Liver (tissue), 8 donors: ENCODE measurements at regions not wholly inside any gene's neighbourhood (a gene's known extent, or its start where the extent isn't known, plus 50 kb on each side); places are given as distances from the start of the nearest gene placed in this dataset.

Source experiments
- DNase-seq: peaks from one replicate; pipeline ENCODE4 v3.0.0-alpha.2; 2017; ENCODE audit warnings: low spot score
- H3K27ac ChIP-seq, 2 donors: one replicate each; pipeline ENCODE4 v1.7.0; 2013; ENCODE audit warnings: inconsistent platforms in 2 of 2, low read length in 2 of 2, control low read depth in 1 of 2, low read depth in 1 of 2, mild to moderate bottlenecking in 1 of 2
- H3K27me3 ChIP-seq, 4 donors: one replicate each; pipeline versions ENCODE4 v1.6.1 to v1.7.0; 2013; ENCODE audit warnings: low read length in 3 of 4, inconsistent platforms in 1 of 4, mild to moderate bottlenecking in 1 of 4, moderate library complexity in 1 of 4; ENCODE audit not compliant: control insufficient read depth in 4 of 4, insufficient read depth in 4 of 4
- H3K36me3 ChIP-seq, 4 donors: one replicate each; pipeline versions ENCODE4 v1.6.1 to v1.7.0; 2013; ENCODE audit warnings: low read length in 3 of 4, mild to moderate bottlenecking in 3 of 4, low read depth in 1 of 4, moderate library complexity in 1 of 4; ENCODE audit not compliant: control insufficient read depth in 4 of 4, insufficient read depth in 3 of 4
- H3K4me1 ChIP-seq, 4 donors: one replicate each; pipeline versions ENCODE4 v1.6.1 to v1.7.0; 2013; ENCODE audit warnings: low read length in 3 of 4, mild to moderate bottlenecking in 3 of 4, moderate library complexity in 1 of 4; ENCODE audit not compliant: control insufficient read depth in 4 of 4, insufficient read depth in 4 of 4
- H3K4me3 ChIP-seq, 3 donors: one replicate each; pipeline versions ENCODE4 v1.6.1 to v1.7.0; 2013; ENCODE audit warnings: low read length in 3 of 3, control low read depth in 1 of 3, low read depth in 1 of 3, mild to moderate bottlenecking in 1 of 3
- H3K9ac ChIP-seq, 2 donors: one replicate each; pipeline ENCODE4 v1.7.0; 2013; ENCODE audit warnings: low read length in 2 of 2, mild to moderate bottlenecking in 2 of 2, moderate library complexity in 2 of 2, control low read depth in 1 of 2, low read depth in 1 of 2
- H3K9me3 ChIP-seq, 4 donors: one replicate each; pipeline versions ENCODE4 v1.6.1 to v1.7.0; 2013; ENCODE audit warnings: low read length in 3 of 4; ENCODE audit not compliant: control insufficient read depth in 4 of 4
- ATF3 ChIP-seq: IDR thresholded peaks from 2 replicates; pipeline ENCODE4 v1.6.1; 2016; ENCODE audit warnings: antibody characterized with exemption
- CTCF ChIP-seq: fragments of 150-350 bp; IDR thresholded peaks from 2 replicates; pipeline ENCODE4 v1.5.1; 2017; ENCODE audit warnings: improper control_type of control experiment, low read depth, low read length; ENCODE audit not compliant: missing input control
- EGR1 ChIP-seq, 2 donors: IDR thresholded peaks; 2 replicates each; pipeline ENCODE4 v1.6.1; 2016 to 2018; ENCODE audit warnings: antibody characterized with exemption in 2 of 2, low read depth in 2 of 2
- FOXA1 ChIP-seq: IDR thresholded peaks from 2 replicates; pipeline ENCODE4 v1.6.1; 2016; ENCODE audit warnings: antibody characterized with exemption
- FOXA2 ChIP-seq: IDR thresholded peaks from 2 replicates; pipeline ENCODE4 v1.6.1; 2016; ENCODE audit warnings: antibody characterized with exemption
- GABPA ChIP-seq, 2 donors: IDR thresholded peaks in 1 of 2; conservative IDR thresholded peaks in 1 of 2; 2 replicates each; pipeline ENCODE4 v1.6.1; 2016; ENCODE audit warnings: antibody characterized with exemption in 2 of 2, mild to moderate bottlenecking in 1 of 2, moderate library complexity in 1 of 2
- HNF4A ChIP-seq, 2 donors: conservative IDR thresholded peaks; 2 replicates each; pipeline ENCODE4 v1.6.1; 2016; ENCODE audit warnings: antibody characterized with exemption in 2 of 2, mild to moderate bottlenecking in 2 of 2
- HNF4G ChIP-seq: IDR thresholded peaks from 2 replicates; pipeline ENCODE4 v1.6.1; 2016; ENCODE audit warnings: antibody characterized with exemption
- JUND ChIP-seq, 2 donors: IDR thresholded peaks; 2 replicates each; pipeline ENCODE4 v1.6.1; 2016; ENCODE audit warnings: antibody characterized with exemption in 2 of 2
- MAX ChIP-seq: IDR thresholded peaks from 2 replicates; pipeline ENCODE4 v1.6.1; 2016; ENCODE audit warnings: antibody characterized with exemption
- NR2F2 ChIP-seq: IDR thresholded peaks from 2 replicates; pipeline ENCODE4 v1.6.1; 2016; ENCODE audit warnings: antibody characterized with exemption
- RAD21 ChIP-seq, 2 donors: IDR thresholded peaks; 2 replicates each; pipeline ENCODE4 v1.6.1; 2016; ENCODE audit warnings: antibody characterized with exemption in 2 of 2, mild to moderate bottlenecking in 2 of 2
- REST ChIP-seq: IDR thresholded peaks from 2 replicates; pipeline ENCODE4 v1.6.1; 2016; ENCODE audit warnings: antibody characterized with exemption, mild to moderate bottlenecking
- SP1 ChIP-seq: IDR thresholded peaks from 2 replicates; pipeline ENCODE4 v1.6.1; 2018; ENCODE audit warnings: antibody characterized with exemption, mild to moderate bottlenecking
- TAF1 ChIP-seq: conservative IDR thresholded peaks from 2 replicates; pipeline ENCODE4 v1.6.1; 2016; ENCODE audit warnings: antibody characterized with exemption, mild to moderate bottlenecking
- YY1 ChIP-seq: IDR thresholded peaks from 2 replicates; pipeline ENCODE4 v1.6.1; 2016; ENCODE audit warnings: antibody characterized with exemption, mild to moderate bottlenecking
- WGBS: extraction: QIAGEN DNeasy Blood & Tissue Kit; methylation state at CpG from one replicate; pipeline ENCODE4 v1.1.7; 2013; 5-methylcytosine and 5-hydroxymethylcytosine counted together
- TF ChIP-seq, protein P1 (sequence below): IDR thresholded peaks from 2 replicates; pipeline ENCODE4 v1.6.1; 2016; ENCODE audit warnings: antibody characterized with exemption
- donor health status: healthy.
- donor health status: healthy.
- donor health status: healthy.
- donor health status: healthy.
- donor health status: healthy.

DNA sequence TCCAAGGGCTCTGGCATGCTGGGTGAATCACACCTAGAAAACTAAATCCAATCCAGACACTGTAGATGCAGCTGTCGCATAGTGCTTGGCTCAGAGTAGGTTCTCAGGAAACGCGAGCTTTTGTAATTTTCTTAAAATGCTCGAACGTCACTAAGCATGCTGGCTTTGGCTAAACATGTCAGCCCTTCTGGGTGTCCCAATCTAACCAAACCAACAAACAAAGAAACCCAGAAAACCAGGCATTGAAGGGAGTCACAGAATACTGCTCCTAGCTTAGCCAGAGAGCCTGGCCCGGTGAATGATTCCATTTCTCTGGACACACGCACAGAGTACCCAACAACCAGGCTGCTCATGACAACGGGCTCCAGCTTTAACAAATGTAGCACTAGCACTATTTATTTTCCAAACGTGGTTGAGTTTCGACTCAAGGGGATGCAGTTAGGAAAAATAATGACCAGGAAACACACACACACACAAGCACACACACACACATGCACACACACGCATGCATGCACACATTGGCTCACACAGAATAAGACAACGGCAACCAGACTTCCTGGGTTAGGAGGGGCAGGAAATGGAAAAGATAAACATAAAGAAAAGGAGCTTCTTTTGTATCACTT is 492.6 kb downstream of the MIAT start:
- TF ChIP-seq HNF4G (no peak), NR2F2 (no peak), EGR1 (IDR thresholded peaks at IDR 0.05; ENCODE audit: low read depth in 2 of 2) (no peak), MAX (no peak), FOXA2 (no peak), TAF1 (no peak), FOXA1 (no peak), RAD21 (IDR thresholded peaks at IDR 0.05) (no peak), ATF3 (no peak), SP1 (no peak), YY1 (no peak), JUND (IDR thresholded peaks at IDR 0.05) (no peak), GABPA (IDR thresholded peaks at IDR 0.05 in 1 of 2, conservative IDR thresholded peaks at IDR 0.05 in 1 of 2) (no peak), REST (no peak), CTCF (no peak), HNF4A (conservative IDR thresholded peaks at IDR 0.05) (no peak)
- TF ChIP-seq, protein P1, sequence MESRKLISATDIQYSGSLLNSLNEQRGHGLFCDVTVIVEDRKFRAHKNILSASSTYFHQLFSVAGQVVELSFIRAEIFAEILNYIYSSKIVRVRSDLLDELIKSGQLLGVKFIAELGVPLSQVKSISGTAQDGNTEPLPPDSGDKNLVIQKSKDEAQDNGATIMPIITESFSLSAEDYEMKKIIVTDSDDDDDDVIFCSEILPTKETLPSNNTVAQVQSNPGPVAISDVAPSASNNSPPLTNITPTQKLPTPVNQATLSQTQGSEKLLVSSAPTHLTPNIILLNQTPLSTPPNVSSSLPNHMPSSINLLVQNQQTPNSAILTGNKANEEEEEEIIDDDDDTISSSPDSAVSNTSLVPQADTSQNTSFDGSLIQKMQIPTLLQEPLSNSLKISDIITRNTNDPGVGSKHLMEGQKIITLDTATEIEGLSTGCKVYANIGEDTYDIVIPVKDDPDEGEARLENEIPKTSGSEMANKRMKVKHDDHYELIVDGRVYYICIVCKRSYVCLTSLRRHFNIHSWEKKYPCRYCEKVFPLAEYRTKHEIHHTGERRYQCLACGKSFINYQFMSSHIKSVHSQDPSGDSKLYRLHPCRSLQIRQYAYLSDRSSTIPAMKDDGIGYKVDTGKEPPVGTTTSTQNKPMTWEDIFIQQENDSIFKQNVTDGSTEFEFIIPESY: no peak
- H3K4me1 ChIP-seq: peaks cover 0 to 5% (median 0%) of the 10 kb centered on the region in 4 donors
- H3K4me3 ChIP-seq: no peak overlapping the region
- no peak overlapping the region for H3K9ac ChIP-seq
- H3K27me3 ChIP-seq: peaks cover 0 to 2% (median 0%) of the 10 kb centered on the region in 4 donors
- no peaks in the 10 kb centered on the region for H3K36me3 ChIP-seq
- no peak overlapping the region for H3K27ac ChIP-seq
- DNase-seq: no peak
- 57% methylated on average over 12 of the region's 12 CpGs for WGBS
- H3K9me3 ChIP-seq: no peaks in the 10 kb centered on the region
